ENCODE measurements at regions not wholly inside any gene's neighbourhood (a gene's known extent, or its start where the extent isn't known, plus 50 kb on each side); places are given as distances from the start of the nearest gene placed in this dataset.
A peak's percentile ranks its signal among the peaks of the same experiment; 100 is the strongest.

DNA sequence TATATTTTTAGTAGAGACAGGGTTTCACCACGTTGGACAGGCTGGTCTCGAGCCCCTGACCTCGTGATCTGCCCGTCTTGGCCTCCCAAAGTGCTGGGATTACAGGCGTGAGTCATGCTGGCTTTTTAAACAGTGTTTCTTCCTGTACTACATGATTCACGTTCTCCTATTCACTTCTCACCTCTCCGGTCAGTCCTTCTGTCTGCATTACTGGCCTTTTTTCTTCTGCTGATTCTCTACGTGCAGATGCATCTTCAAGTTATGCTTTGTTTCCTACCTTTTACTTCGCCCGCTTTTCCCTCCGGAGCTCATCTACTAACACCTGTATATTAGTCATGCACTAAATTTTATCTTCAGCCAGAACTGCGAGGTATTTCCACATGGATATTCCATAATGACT lies 296.2 kb upstream of the FLRT2 start:
- DNase-seq (ENCODE audit: insufficient read length, low spot score) (peak; percentile 13), FAIRE-seq (peak; percentile 84)
- TF ChIP-seq POLR2A (IDR thresholded peaks at IDR 0.05; ENCODE audit: low read depth, low read length) = no peak

DNA sequence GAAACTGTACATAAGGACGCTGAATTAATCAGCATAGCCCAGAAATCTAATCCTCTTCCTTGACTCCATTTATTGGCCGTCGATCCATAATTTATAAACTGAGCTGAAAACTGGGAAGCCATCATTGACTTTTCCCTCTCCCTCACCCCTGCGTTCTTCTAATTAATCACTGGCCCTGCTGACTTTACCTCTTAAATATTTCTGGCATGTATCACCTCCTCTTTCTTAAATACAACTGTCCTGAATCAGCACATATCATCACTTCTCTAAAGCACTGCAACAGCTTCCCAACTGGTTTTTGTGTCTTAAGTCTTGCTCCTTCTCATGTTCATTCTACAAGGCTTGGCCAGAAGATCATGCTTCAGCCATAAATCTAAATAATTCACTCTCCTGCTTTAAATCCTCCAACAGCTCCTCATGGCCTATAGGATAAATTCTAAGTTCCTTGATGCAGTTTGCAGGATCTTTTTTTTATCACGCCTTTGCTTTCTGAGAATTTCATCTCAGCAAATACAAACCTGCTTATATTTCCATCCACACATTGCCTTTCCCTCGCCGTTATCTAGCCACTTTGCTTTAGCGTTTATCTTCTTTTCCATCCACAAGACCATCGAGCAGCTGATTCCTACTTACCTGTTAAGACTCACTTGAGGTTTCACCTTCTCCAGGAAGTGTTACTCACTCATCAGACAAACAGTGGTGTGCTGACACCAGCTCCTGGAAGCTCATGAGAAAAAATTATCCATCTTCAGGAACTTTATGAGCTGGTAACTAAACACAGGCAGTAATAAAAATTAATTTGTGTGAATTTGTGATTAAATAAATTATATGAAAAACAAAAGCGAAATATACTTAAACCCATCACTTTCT lies 295.6 kb upstream of the FLRT2 start:
- no peak for TF ChIP-seq POLR2A (IDR thresholded peaks at IDR 0.05; ENCODE audit: low read depth, low read length)
- FAIRE-seq (no peak), DNase-seq (ENCODE audit: insufficient read length, low spot score) (peak; percentile 3)

DNA sequence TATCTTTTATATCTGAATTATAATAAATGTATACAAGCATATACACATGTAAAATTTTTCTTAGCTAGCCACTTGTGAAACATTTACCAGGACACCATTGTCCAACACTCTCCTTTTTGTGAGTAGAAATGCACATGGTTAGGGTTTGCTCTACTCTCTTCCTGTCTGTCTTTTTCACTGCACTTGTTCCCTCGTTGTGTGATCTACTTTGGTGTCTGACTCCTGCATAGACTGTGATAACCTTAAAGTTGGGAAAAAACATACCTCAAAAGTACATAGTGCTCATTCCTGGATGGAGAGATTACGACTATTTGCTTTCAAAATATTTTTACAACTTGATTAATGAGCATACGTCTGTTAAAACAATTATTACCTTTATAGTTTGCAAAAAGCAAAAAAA lies 294.1 kb upstream of the FLRT2 start:
- no peak for FAIRE-seq
- no peak for TF ChIP-seq POLR2A (IDR thresholded peaks at IDR 0.05; ENCODE audit: low read depth, low read length)

DNA sequence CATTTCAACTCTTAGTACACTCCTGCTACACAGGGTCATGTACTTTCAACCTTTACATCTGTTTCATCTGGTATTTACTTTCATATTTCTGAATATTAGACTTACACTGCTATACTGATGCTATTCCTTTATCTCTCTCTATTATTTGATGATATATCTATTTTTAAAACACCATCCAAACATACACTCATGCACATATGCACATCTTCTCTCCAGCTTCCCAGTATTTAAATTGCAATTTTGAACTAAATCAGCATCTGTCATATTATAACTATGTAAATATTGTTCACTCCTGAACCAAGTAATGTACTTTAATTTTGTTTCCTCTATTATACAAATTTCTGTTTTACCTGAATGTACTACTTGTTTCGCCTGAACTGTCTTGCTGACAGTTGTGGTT lies 293.6 kb upstream of the FLRT2 start:
- no peak for TF ChIP-seq POLR2A (IDR thresholded peaks at IDR 0.05; ENCODE audit: low read depth, low read length)
- no peak for DNase-seq (ENCODE audit: insufficient read length, low spot score)
- no peak for FAIRE-seq

More for the DNA sequence above, 294.1 kb upstream of the FLRT2 start:
- DNase-seq (ENCODE audit: insufficient read length, low spot score) = no peak

DNA sequence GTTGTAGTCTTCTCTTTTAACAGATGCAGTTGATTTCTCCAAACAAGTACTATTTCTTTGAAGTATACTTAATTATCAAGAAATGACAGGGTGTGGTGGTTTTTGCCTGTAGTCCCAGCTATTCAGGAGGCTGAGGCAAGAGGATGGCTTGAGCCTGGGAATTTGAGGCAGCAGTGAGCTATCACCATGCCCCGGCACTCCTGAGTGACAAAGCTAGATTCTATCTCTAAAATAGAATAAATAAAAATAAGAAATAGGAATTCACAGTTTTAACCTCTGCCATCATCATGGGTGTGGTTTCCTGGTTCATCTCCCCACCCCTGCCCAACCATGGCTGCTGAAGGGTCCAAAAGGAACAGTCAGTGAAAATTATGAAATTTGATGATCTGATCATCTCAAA lies 290.2 kb upstream of the FLRT2 start:
- FAIRE-seq = no peak
- DNase-seq (ENCODE audit: insufficient read length, low spot score) = no peak
- TF ChIP-seq POLR2A (IDR thresholded peaks at IDR 0.05; ENCODE audit: low read depth, low read length) = no peak

DNA sequence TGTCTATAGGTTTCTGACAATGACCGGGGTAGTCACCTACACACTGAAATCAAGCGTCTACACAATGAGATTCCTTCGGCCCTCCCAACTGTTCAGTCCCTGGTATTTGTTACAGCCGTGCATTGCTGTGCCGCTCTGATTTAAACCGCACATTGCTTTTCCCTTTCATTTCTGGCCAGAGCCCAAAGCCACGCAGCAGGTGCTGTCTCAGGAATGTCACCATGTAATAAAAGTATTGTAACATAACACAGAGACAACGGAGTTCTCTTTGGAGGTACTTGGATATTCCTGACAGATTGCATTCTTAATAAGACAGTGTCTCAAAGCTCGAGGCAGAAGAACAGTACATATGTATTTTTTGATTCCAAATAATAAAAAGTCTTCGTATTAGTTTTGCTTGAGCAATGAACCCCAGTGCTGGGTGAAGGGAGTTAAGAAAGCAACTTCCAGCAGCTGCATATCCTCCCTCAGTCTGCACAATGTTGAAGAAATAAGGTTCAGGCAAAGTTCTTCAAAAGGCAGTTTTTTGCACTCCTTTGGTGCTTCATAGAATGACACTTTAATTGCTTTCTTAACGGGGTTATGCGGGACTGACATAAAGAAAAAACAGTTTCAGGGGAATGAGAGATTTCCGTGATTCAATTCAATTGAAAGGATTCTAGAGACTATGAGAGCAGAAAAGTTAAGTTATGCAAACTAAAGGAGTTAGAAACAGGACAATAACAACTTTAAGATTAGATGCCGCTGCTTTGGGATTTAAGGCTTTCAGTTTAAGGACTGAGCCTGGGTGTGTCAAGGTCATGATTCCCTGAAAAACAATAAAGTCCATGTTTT lies 288.7 kb upstream of the FLRT2 start:
- DNase-seq (ENCODE audit: insufficient read length, low spot score) = no peak
- FAIRE-seq = peak; percentile 6
- TF ChIP-seq POLR2A (IDR thresholded peaks at IDR 0.05; ENCODE audit: low read depth, low read length) = no peak

DNA sequence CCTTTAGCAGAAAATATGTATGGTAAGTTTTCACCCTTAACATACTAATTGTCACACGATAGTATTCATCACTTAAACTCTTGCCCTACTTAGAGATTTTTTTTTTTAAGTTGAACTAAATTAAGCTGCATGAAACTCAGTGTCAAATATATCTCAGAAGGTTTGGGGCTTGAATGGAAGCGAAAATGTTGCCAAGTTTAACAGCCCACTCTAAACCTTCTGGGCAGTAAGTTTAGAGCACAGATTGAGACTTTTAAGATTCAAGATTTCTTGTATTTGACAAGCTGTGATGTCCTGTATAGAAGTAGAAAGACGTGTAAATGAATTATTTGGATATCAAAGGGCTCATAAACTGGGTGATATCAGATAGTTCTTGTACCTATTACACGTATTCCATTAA lies 287.3 kb upstream of the FLRT2 start:
- no peak for TF ChIP-seq POLR2A (IDR thresholded peaks at IDR 0.05; ENCODE audit: low read depth, low read length)
- FAIRE-seq = no peak
- DNase-seq (ENCODE audit: insufficient read length, low spot score) = no peak

DNA sequence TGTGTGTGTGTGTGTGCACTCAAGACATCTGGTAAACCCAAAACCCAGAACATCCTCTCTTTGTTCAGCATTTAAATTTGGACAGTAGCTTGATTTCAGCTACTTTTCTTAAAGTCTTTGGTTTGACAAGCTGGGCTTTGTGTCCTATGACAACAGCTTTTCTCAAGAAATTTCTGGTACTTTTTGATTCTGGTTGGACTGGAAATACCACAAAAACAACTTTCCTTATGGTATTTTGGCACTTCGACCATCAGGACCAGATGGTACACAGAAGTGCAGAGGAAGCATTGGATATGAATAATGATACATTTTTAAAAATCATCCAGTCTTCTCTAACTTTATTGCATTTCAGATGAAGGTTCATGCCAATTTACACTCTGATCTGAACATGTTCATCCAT lies 286.6 kb upstream of the FLRT2 start:
- no peak for TF ChIP-seq POLR2A (IDR thresholded peaks at IDR 0.05; ENCODE audit: low read depth, low read length)
- FAIRE-seq (no peak), DNase-seq (ENCODE audit: insufficient read length, low spot score) (no peak)

DNA sequence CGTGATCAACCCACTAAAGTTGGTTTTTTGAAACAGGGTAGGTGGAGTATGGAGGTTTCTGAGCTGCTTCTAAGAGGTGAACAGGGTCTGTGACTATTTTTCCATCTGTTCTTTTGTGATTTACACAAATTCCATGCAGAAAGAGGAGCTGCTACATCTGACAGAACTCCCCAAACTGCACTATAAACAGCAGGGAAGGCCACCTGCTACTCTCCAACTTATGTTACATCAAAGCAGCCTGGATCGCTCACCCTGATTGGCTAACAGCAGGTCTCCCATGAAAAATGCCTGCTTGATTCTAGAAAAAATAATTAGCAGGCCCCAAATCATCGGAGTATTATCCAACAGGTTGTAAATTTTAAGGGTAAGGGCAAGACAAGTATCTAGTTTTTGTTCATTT lies 282.9 kb upstream of the FLRT2 start:
- DNase-seq (ENCODE audit: insufficient read length, low spot score) (no peak), FAIRE-seq (no peak)
- no peak for TF ChIP-seq POLR2A (IDR thresholded peaks at IDR 0.05; ENCODE audit: low read depth, low read length)

DNA sequence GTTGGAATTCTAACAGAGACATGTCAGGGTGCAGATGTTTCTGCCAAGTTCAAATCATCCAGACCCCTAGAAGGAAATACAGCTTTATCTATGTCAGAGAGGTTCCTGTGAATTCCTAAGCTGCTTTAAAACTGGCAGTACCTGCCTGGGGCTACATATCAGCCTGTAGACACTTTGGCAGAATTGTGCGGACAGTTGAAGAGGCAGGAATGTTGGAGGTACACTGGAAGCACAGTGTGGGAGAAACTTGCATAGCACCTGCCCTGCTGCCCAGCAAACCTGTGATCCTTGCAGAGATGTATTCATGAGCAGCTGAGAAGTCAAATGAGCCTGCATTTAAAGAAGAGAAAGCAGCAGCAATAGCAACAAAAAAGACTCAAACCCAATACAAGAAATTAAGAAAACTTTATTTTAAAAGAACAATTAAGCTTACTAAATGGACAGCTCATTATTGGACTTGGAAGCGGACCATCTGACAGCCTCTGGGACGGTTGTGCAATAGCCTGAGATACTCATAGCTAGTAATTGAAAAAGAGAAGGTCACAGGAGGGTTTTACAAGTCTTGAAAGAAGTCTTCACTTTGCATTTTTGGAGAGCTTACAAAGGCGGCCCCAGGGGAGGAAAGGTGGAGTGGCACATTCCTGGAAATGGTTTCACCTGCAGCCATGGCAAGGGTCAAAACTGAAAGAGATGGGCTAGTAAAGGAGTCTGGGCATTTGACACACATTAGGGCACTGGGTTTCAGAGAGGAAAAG lies 280.9 kb upstream of the FLRT2 start:
- FAIRE-seq = no peak
- no peak for TF ChIP-seq POLR2A (IDR thresholded peaks at IDR 0.05; ENCODE audit: low read depth, low read length)
- no peak for DNase-seq (ENCODE audit: insufficient read length, low spot score)

DNA sequence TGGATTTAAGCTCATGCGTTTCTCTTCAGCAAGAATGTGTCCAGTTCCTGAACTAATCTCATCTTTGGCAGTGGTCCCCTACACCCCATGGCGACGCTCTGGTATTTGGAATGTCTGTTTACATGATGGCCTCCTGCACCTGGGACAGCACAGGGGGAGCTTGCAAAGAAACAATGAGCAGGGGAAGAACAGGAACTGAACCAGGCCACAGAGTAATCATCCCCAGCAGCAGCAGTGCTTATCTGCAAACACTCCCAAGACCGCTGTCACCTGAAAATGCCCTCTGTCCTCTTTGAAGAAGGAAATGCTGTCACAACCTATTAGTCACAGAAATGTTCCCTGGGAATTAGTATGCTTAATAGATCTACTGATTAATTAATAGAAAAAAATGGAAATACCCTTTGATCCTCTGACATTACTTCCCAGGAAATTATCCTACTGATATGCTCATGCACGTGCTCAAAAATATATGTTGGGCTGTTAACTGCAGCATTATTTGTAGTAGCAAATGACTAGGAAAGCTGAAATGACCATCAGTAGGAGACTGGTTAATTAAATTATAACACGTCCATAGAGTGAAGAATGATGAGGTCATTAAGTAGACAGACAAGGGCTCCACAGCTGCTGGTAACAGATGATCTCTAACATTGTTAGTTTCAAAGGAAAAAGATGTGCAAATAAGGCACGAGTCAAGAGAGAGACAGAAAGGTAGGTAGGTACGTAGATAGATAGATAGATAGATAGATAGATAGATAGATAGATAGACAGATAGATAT lies 279.3 kb upstream of the FLRT2 start:
- DNase-seq (ENCODE audit: insufficient read length, low spot score) (no peak), FAIRE-seq (no peak)
- TF ChIP-seq POLR2A (IDR thresholded peaks at IDR 0.05; ENCODE audit: low read depth, low read length) = no peak

DNA sequence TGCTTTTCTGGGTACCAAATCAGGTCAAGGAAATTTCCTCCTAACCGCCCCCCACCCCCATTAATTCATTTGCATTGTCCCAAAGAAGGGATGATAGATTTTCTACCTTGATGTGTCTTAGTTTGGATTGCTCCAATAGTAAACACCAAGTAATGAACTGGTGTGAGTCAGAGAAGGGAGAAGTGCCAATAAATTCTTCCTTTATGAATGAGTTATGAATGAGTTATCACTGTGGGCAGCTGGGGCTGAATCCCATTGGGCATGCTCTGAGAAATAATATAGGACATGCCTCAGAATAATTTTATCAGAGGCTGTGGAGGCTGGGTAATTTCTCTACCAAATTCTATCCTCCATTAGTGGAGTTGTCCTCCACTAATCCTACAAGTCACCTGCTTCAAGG lies 277.9 kb upstream of the FLRT2 start:
- FAIRE-seq (no peak), DNase-seq (ENCODE audit: insufficient read length, low spot score) (peak; percentile 2)
- TF ChIP-seq POLR2A (IDR thresholded peaks at IDR 0.05; ENCODE audit: low read depth, low read length) = no peak

DNA sequence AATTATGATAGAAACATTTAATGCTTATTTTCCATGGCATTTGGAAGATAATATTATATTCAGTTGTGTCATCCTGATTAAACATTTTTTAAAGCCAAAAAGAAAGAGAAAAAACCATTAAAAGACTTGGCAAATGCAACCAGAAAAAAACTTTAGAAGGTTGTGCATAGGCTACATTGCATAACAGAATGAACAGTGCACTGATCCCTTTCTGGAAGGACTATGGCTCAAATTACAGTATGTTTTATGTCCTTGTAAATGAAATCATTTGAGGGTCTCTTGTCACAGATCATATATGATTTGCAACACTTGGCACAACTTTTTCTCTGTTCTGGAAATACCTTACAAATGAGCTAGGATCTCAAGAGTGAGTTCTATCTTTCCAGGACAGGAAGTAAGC lies 275.2 kb upstream of the FLRT2 start:
- DNase-seq (ENCODE audit: insufficient read length, low spot score) = no peak
- TF ChIP-seq POLR2A (IDR thresholded peaks at IDR 0.05; ENCODE audit: low read depth, low read length) = no peak
- no peak for FAIRE-seq

Measured in H54 (cell line).